Astrocyte (in vitro differentiated cells and primary cell): ENCODE measurements at regions not wholly inside any gene's neighbourhood (a gene's known extent, or its start where the extent isn't known, plus 50 kb on each side); places are given as distances from the start of the nearest gene placed in this dataset.

Experiments
- CTCF ChIP-seq: IDR thresholded peaks from 2 replicates; pipeline ENCODE4 v1.5.1; 2011; ENCODE audit warnings: low read depth, mild to moderate bottlenecking, inconsistent platforms, low read length, moderate library complexity; ENCODE audit not compliant: insufficient read depth
- EZH2 ChIP-seq: IDR thresholded peaks from 2 replicates; pipeline ENCODE4 v1.6.1; 2012; ENCODE audit warnings: mild to moderate bottlenecking, low read length, inconsistent platforms; ENCODE audit not compliant: insufficient read depth

DNA sequence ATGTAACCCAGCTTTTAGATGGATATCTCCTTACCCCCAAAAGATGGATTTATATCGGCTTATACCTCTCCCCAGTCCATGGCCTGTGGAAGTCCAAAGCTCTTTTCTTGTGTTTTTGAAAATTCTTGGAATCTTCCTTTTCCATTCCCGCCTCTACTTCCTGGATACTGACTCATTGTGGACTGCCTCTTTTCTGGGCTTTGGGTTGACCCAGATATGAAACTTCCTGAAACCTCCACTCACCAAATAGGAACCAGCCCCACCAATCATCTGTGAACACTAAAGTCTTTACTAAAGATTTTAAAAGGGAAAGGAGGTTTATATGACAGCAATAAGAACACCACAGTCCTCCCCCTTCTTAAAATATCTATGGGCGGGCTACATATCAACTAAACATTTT is 163.4 kb upstream of the SYN3 start:
- TF ChIP-seq EZH2 (no peak), CTCF (no peak)
